SK-N-SH treated with all-trans-retinoic acid at 6 μM for 48 hours (cell line): ENCODE measurements at regions not wholly inside any gene's neighbourhood (a gene's known extent, or its start where the extent isn't known, plus 50 kb on each side); places are given as distances from the start of the nearest gene placed in this dataset.

Source experiments
- ATAC-seq: fragments of 200-7000 bp; cut with Tn5 transposase; 3 replicates; pipeline ENCODE4 v1.9.1; 2020; ENCODE audit warnings: mild to moderate bottlenecking, moderate library complexity
- ARNTL ChIP-seq: fragments of 450-650 bp; formaldehyde crosslinking; IDR thresholded peaks from 2 replicates; pipeline ENCODE4 v1.5.0; 2020; ENCODE audit warnings: low read depth, mild to moderate bottlenecking, moderate library complexity, borderline replicate concordance
- BACH2 ChIP-seq: fragments of 250-450 bp; sonication (Bioruptor Pico); IDR thresholded peaks from 2 replicates; pipeline ENCODE4 v1.9.0; 2021; ENCODE audit warnings: mild to moderate bottlenecking, borderline replicate concordance
- CSDC2 ChIP-seq: fragments of 250-450 bp; sonication (Bioruptor Pico); IDR thresholded peaks from 2 replicates; pipeline ENCODE4 v1.5.0; 2020; ENCODE audit warnings: mild to moderate bottlenecking, moderate library complexity
- ESRRG ChIP-seq: fragments of 250-450 bp; sonication (Bioruptor Pico); IDR thresholded peaks from 2 replicates; pipeline ENCODE4 v1.6.1; 2021; ENCODE audit warnings: mild to moderate bottlenecking
- GLIS3 ChIP-seq: fragments of 250-450 bp; sonication (Bioruptor Pico); IDR thresholded peaks from 2 replicates; pipeline ENCODE4 v1.5.0; 2020; ENCODE audit warnings: mild to moderate bottlenecking, moderate library complexity
- ISL1 ChIP-seq: fragments of 250-450 bp; sonication (Bioruptor Pico); IDR thresholded peaks from 2 replicates; pipeline ENCODE4 v2.1.2; 2022; ENCODE audit warnings: mild to moderate bottlenecking, moderate library complexity
- OSR1 ChIP-seq: fragments of 250-450 bp; sonication (Bioruptor Pico); IDR thresholded peaks from 2 replicates; pipeline ENCODE4 v1.8.0; 2022; ENCODE audit warnings: moderate library complexity, mild to moderate bottlenecking, inconsistent platforms
- PPARA ChIP-seq: fragments of 250-450 bp; sonication (Bioruptor Pico); IDR thresholded peaks from 2 replicates; pipeline ENCODE4 v1.5.0; 2020; ENCODE audit warnings: mild to moderate bottlenecking, borderline replicate concordance
- RARB ChIP-seq: fragments of 250-450 bp; sonication (Bioruptor Pico); IDR thresholded peaks from 2 replicates; pipeline ENCODE4 v1.8.0; 2021; ENCODE audit warnings: mild to moderate bottlenecking, moderate library complexity
- SNAI2 ChIP-seq: fragments of 250-450 bp; sonication (Bioruptor Pico); IDR thresholded peaks from 2 replicates; pipeline ENCODE4 v1.5.0; 2020; ENCODE audit warnings: mild to moderate bottlenecking, moderate library complexity
- TCF4 ChIP-seq: fragments of 250-450 bp; sonication (Bioruptor Pico); IDR thresholded peaks from 2 replicates; pipeline ENCODE4 v1.8.0; 2021; ENCODE audit warnings: mild to moderate bottlenecking, moderate library complexity, borderline replicate concordance
- TOX ChIP-seq: fragments of 250-450 bp; sonication (Bioruptor Pico); IDR thresholded peaks from 2 replicates; pipeline ENCODE4 v1.8.0; 2021; ENCODE audit warnings: mild to moderate bottlenecking, moderate library complexity, borderline replicate concordance
- ZC3H10 ChIP-seq: fragments of 250-450 bp; sonication (Bioruptor Pico); IDR thresholded peaks from 2 replicates; pipeline ENCODE4 v1.5.1; 2021; ENCODE audit warnings: mild to moderate bottlenecking, moderate library complexity
- ZFP3 ChIP-seq: fragments of 250-450 bp; sonication (Bioruptor Pico); IDR thresholded peaks from 2 replicates; pipeline ENCODE4 v1.5.0; 2020; ENCODE audit warnings: mild to moderate bottlenecking, moderate library complexity
- ZFP30 ChIP-seq: fragments of 450-650 bp; formaldehyde crosslinking; IDR thresholded peaks from 2 replicates; pipeline ENCODE4 v1.5.0; 2022; ENCODE audit warnings: mild to moderate bottlenecking, moderate library complexity
- ZNF565 ChIP-seq: fragments of 450-650 bp; formaldehyde crosslinking; conservative IDR thresholded peaks from 2 replicates; pipeline ENCODE4 v1.5.0; 2020; ENCODE audit warnings: low read depth, mild to moderate bottlenecking, moderate library complexity
- TF ChIP-seq, protein P1 (sequence below): fragments of 250-450 bp; sonication (Bioruptor Pico); IDR thresholded peaks from 2 replicates; pipeline ENCODE4 v1.8.0; 2020; ENCODE audit warnings: mild to moderate bottlenecking, moderate library complexity, borderline replicate concordance
- TF ChIP-seq, protein P2 (sequence below): fragments of 250-450 bp; sonication (Bioruptor Pico); IDR thresholded peaks from 2 replicates; pipeline ENCODE4 v1.5.0; 2020; ENCODE audit warnings: mild to moderate bottlenecking, moderate library complexity
- TF ChIP-seq, protein P3 (sequence below): fragments of 250-450 bp; sonication (Bioruptor Pico); IDR thresholded peaks from 2 replicates; pipeline ENCODE4 v1.8.0; 2021; ENCODE audit warnings: low read depth, mild to moderate bottlenecking, moderate library complexity, borderline replicate concordance

DNA sequence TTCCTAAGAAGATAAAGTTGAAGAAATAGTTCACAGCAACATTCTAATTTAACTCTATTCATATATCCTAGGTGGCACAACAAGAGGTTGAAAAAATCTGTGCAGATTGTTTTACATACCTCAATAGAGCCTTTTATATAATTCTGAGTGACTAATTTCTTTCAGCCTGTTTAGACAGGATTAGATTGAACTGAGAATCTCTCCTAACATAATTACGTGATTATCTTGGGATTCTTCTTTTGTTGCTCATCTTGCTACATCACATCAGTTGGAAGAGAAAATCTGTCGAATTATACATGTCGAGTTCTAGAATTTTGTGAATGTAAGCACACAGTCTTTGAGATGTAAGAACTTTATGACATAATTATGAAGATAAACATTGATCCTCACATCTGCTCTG lies 1873.7 kb upstream of the IGFBP7 start:
- no peak for ATAC-seq
- TF ChIP-seq ISL1 (CRISPR knock-in tag) = peak; percentile 61
- no peak for TF ChIP-seq ZFP3 (CRISPR knock-in tag)
- TF ChIP-seq, all 23 proteins: peak for 1

DNA sequence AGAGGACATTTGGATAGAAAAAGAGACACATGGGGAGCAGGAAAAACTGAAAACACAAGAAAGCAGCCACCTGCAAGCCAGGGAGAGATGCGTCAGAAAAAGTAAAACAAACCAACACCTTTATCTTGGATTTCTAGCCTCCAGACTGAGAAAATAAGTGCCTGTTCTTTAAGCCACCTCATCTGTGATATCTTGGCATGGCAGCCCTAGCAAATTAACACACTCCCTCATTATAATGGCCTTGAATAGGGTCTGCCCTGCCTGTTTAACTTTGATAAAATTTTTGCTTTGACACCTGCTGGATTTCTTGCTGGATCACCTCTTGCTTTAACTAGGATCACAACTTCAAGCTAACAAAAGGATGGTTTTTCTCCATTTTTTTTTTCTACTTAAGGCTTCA lies 1892.0 kb upstream of the IGFBP7 start:
- no peak for ATAC-seq
- TF ChIP-seq OSR1 (CRISPR knock-in tag) (no peak), ZNF565 (CRISPR knock-in tag) (no peak), ARNTL (no peak), SNAI2 (CRISPR knock-in tag) (no peak), ZC3H10 (no peak), PPARA (CRISPR knock-in tag) (no peak), ZFP3 (CRISPR knock-in tag) (no peak)

DNA sequence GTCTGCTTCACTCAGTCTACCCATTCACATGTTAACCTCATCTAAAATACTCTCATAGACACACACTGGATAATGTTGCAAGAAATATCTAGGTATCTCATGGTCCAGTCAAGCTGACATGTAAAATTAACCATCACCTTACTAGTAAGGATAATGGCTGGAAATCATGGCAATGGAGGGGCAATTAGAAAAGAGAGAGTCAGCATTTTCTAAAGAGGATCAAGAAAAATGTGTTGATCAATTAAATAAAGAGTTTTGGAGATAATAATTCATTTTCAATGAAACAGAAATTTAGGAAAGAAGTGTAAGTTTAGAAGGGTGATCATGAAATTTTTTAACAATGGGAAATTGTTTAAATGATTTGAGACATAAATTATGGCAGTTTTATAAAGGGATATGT lies 1914.1 kb upstream of the IGFBP7 start:
- no peak for ATAC-seq
- TF ChIP-seq, protein P1, sequence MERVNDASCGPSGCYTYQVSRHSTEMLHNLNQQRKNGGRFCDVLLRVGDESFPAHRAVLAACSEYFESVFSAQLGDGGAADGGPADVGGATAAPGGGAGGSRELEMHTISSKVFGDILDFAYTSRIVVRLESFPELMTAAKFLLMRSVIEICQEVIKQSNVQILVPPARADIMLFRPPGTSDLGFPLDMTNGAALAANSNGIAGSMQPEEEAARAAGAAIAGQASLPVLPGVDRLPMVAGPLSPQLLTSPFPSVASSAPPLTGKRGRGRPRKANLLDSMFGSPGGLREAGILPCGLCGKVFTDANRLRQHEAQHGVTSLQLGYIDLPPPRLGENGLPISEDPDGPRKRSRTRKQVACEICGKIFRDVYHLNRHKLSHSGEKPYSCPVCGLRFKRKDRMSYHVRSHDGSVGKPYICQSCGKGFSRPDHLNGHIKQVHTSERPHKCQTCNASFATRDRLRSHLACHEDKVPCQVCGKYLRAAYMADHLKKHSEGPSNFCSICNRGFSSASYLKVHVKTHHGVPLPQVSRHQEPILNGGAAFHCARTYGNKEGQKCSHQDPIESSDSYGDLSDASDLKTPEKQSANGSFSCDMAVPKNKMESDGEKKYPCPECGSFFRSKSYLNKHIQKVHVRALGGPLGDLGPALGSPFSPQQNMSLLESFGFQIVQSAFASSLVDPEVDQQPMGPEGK (CRISPR knock-in tag) = no peak
- TF ChIP-seq, protein P2, sequence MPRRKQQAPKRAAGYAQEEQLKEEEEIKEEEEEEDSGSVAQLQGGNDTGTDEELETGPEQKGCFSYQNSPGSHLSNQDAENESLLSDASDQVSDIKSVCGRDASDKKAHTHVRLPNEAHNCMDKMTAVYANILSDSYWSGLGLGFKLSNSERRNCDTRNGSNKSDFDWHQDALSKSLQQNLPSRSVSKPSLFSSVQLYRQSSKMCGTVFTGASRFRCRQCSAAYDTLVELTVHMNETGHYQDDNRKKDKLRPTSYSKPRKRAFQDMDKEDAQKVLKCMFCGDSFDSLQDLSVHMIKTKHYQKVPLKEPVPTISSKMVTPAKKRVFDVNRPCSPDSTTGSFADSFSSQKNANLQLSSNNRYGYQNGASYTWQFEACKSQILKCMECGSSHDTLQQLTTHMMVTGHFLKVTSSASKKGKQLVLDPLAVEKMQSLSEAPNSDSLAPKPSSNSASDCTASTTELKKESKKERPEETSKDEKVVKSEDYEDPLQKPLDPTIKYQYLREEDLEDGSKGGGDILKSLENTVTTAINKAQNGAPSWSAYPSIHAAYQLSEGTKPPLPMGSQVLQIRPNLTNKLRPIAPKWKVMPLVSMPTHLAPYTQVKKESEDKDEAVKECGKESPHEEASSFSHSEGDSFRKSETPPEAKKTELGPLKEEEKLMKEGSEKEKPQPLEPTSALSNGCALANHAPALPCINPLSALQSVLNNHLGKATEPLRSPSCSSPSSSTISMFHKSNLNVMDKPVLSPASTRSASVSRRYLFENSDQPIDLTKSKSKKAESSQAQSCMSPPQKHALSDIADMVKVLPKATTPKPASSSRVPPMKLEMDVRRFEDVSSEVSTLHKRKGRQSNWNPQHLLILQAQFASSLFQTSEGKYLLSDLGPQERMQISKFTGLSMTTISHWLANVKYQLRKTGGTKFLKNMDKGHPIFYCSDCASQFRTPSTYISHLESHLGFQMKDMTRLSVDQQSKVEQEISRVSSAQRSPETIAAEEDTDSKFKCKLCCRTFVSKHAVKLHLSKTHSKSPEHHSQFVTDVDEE (CRISPR knock-in tag) = no peak
- TF ChIP-seq ZC3H10 = no peak
- TF ChIP-seq ISL1 (CRISPR knock-in tag) = no peak
- no peak for TF ChIP-seq CSDC2 (CRISPR knock-in tag)
- TF ChIP-seq BACH2 (CRISPR knock-in tag) = no peak
- TF ChIP-seq TOX (CRISPR knock-in tag) = no peak
- no peak for TF ChIP-seq PPARA (CRISPR knock-in tag)
- no peak for TF ChIP-seq ZFP30 (CRISPR knock-in tag)
- TF ChIP-seq, protein P3, sequence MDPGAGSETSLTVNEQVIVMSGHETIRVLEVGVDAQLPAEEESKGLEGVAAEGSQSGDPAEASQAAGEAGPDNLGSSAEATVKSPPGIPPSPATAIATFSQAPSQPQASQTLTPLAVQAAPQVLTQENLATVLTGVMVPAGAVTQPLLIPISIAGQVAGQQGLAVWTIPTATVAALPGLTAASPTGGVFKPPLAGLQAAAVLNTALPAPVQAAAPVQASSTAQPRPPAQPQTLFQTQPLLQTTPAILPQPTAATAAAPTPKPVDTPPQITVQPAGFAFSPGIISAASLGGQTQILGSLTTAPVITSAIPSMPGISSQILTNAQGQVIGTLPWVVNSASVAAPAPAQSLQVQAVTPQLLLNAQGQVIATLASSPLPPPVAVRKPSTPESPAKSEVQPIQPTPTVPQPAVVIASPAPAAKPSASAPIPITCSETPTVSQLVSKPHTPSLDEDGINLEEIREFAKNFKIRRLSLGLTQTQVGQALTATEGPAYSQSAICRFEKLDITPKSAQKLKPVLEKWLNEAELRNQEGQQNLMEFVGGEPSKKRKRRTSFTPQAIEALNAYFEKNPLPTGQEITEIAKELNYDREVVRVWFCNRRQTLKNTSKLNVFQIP (CRISPR knock-in tag) = no peak
- no peak for TF ChIP-seq OSR1 (CRISPR knock-in tag)
- no peak for TF ChIP-seq GLIS3 (CRISPR knock-in tag)

DNA sequence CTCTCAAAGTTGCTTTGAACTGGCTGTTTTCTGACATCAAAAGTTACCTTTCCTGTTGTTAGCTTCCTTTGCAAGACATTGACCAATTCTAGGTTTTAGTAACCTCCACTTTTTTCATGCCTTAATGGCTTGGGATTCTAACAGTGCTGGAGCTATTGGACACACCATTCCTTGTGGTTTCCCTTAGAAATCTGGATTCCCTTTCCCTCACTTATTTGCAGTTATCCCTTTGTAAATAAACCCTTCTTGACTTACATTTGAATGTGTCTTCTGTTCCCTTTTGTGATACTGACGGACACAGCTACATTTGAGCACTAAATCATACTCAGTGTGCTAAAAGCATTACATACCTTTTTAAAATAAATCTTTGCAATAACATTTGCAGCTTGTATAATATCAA lies 1927.6 kb upstream of the IGFBP7 start:
- no peak for ATAC-seq
- TF ChIP-seq ISL1 (CRISPR knock-in tag) (no peak), RARB (CRISPR knock-in tag) (no peak), GLIS3 (CRISPR knock-in tag) (no peak), ZFP30 (CRISPR knock-in tag) (no peak), ZFP3 (CRISPR knock-in tag) (no peak), TCF4 (CRISPR knock-in tag) (no peak), ARNTL (no peak), ESRRG (CRISPR knock-in tag) (no peak), ZNF565 (CRISPR knock-in tag) (no peak), OSR1 (CRISPR knock-in tag) (no peak), BACH2 (CRISPR knock-in tag) (no peak), ZC3H10 (no peak)
- TF ChIP-seq, protein P1 (CRISPR knock-in tag) = no peak
